ENCODE measurements at regions not wholly inside any gene's neighbourhood (a gene's known extent, or its start where the extent isn't known, plus 50 kb on each side); places are given as distances from the start of the nearest gene placed in this dataset.
"Not testable (repeated sequence)": the region's sequence is repeated elsewhere in the genome, so short reads cannot be mapped to it uniquely, and the experiment has no call there.

- no peak for DNase-seq (ENCODE audit: extremely low read depth, low read depth)
These were observed 227.8 kb upstream of the MOCS1 start for GRCh38 chr6:40162074-40162473.

GRCh38 chr6:40160826-40161225 lies 226.6 kb upstream of the MOCS1 start:
- no peak for DNase-seq (ENCODE audit: extremely low read depth, low read depth)

- no peak for DNase-seq (ENCODE audit: extremely low read depth, low read depth)
These were observed 225.6 kb upstream of the MOCS1 start for GRCh38 chr6:40159865-40160264.

GRCh38 chr6:40152701-40153436 lies 218.6 kb upstream of the MOCS1 start:
- DNase-seq (ENCODE audit: extremely low read depth, low read depth): no peak

GRCh38 chr6:40152196-40152595 lies 217.9 kb upstream of the MOCS1 start:
- no peak for DNase-seq (ENCODE audit: extremely low read depth, low read depth)

GRCh38 chr6:40148882-40149573 lies 214.8 kb upstream of the MOCS1 start:
- DNase-seq (ENCODE audit: extremely low read depth, low read depth): no peak

- DNase-seq (ENCODE audit: extremely low read depth, low read depth): no peak
These were observed 212.6 kb upstream of the MOCS1 start for GRCh38 chr6:40146902-40147301.

- DNase-seq (ENCODE audit: extremely low read depth, low read depth): no peak
These were observed 205.2 kb upstream of the MOCS1 start for GRCh38 chr6:40139447-40139846.

GRCh38 chr6:40138273-40138720 lies 204.0 kb upstream of the MOCS1 start:
- DNase-seq (ENCODE audit: extremely low read depth, low read depth): no peak

- DNase-seq (ENCODE audit: extremely low read depth, low read depth): no peak
These were observed 201.3 kb upstream of the MOCS1 start for GRCh38 chr6:40135491-40136072.

- DNase-seq (ENCODE audit: extremely low read depth, low read depth): not testable (repeated sequence)
These were observed 199.7 kb upstream of the MOCS1 start for GRCh38 chr6:40133981-40134380.

- DNase-seq (ENCODE audit: extremely low read depth, low read depth): no peak
These were observed 197.4 kb upstream of the MOCS1 start for GRCh38 chr6:40131675-40132074.

GRCh38 chr6:40128127-40128526 lies 193.9 kb upstream of the MOCS1 start:
- DNase-seq (ENCODE audit: extremely low read depth, low read depth): no peak

GRCh38 chr6:40125680-40126394 lies 191.6 kb upstream of the MOCS1 start:
- no peak for DNase-seq (ENCODE audit: extremely low read depth, low read depth)

- DNase-seq (ENCODE audit: extremely low read depth, low read depth): no peak
These were observed 190.7 kb upstream of the MOCS1 start for GRCh38 chr6:40124924-40125323.

- DNase-seq (ENCODE audit: extremely low read depth, low read depth): no peak
These were observed 182.6 kb upstream of the MOCS1 start for GRCh38 chr6:40116832-40117231.

- no peak for DNase-seq (ENCODE audit: extremely low read depth, low read depth)
These were observed 178.1 kb upstream of the MOCS1 start for GRCh38 chr6:40112350-40112749.

GRCh38 chr6:40108736-40109135 lies 174.5 kb upstream of the MOCS1 start:
- no peak for DNase-seq (ENCODE audit: extremely low read depth, low read depth)

- no peak for DNase-seq (ENCODE audit: extremely low read depth, low read depth)
These were observed 172.6 kb upstream of the MOCS1 start for GRCh38 chr6:40106840-40107239.

GRCh38 chr6:40098774-40099173 lies 164.5 kb upstream of the MOCS1 start:
- DNase-seq (ENCODE audit: extremely low read depth, low read depth): no peak

GRCh38 chr6:40097590-40097989 lies 163.3 kb upstream of the MOCS1 start:
- no peak for DNase-seq (ENCODE audit: extremely low read depth, low read depth)
